Keratinocyte (primary cell): ENCODE measurements at regions not wholly inside any gene's neighbourhood (a gene's known extent, or its start where the extent isn't known, plus 50 kb on each side); places are given as distances from the start of the nearest gene placed in this dataset.

Experiments
- DNase-seq: peaks from one replicate; pipeline ENCODE4 v3.0.0-alpha.2; 2011; ENCODE audit warnings: low read depth, missing footprints, low spot score
- FAIRE-seq: peaks from 2 replicates; lab custom pipeline; 2011; peaks lifted over from hg19 to GRCh38; lab: Jason Lieb, UNC
- H2AFZ ChIP-seq: 2 replicates; pipeline ENCODE4 v1.6.0; 2012; ENCODE audit warnings: low read length, control low read depth, inconsistent platforms; ENCODE audit not compliant: control insufficient read depth
- H3K27ac ChIP-seq: 2 replicates; pipeline ENCODE4 v1.5.1; 2011; ENCODE audit warnings: low read length; ENCODE audit not compliant: control insufficient read depth, insufficient read depth
- H3K27me3 ChIP-seq: 3 replicates; pipeline ENCODE4 v1.6.0; 2011; ENCODE audit warnings: low read length; ENCODE audit not compliant: control insufficient read depth, insufficient read depth; ENCODE audit errors: extremely low read depth
- H3K36me3 ChIP-seq, 2 experiments: 2 replicates in 1 of 2; 3 replicates in 1 of 2; pipeline ENCODE4 v1.5.1; 2011; ENCODE audit warnings: low read length in 2 of 2, mild to moderate bottlenecking in 1 of 2; ENCODE audit not compliant: control insufficient read depth in 2 of 2, insufficient read depth in 2 of 2; ENCODE audit errors: extremely low read depth in 1 of 2
- H3K4me1 ChIP-seq: 3 replicates; pipeline ENCODE4 v1.5.1; 2011; ENCODE audit warnings: low read length; ENCODE audit not compliant: control insufficient read depth, insufficient read depth; ENCODE audit errors: extremely low read depth
- H3K4me2 ChIP-seq: 3 replicates; pipeline ENCODE4 v1.6.0; 2011; ENCODE audit warnings: low read depth, low read length; ENCODE audit not compliant: control insufficient read depth, insufficient read depth; ENCODE audit errors: extremely low read depth
- H3K4me3 ChIP-seq, 3 experiments: fragments of 200-600 bp in 1 of 3; sonication (generic) in 1 of 3; 2 replicates in 2 of 3; 3 replicates in 1 of 3; pipeline ENCODE4 v1.5.1; 2011 to 2016; ENCODE audit warnings: low read length in 3 of 3, mild to moderate bottlenecking in 3 of 3, control low read depth in 2 of 3, inconsistent platforms in 1 of 3, low read depth in 1 of 3, mixed read lengths in 1 of 3, mixed run types in 1 of 3, moderate library complexity in 1 of 3; ENCODE audit not compliant: control insufficient read depth in 2 of 3, insufficient read depth in 2 of 3; ENCODE audit errors: extremely low read depth in 1 of 3
- H3K79me2 ChIP-seq: 2 replicates; pipeline ENCODE4 v1.6.0; 2012; ENCODE audit warnings: low read length; ENCODE audit not compliant: control insufficient read depth, insufficient read depth
- H3K9ac ChIP-seq: 3 replicates; pipeline ENCODE4 v1.6.0; 2011; ENCODE audit warnings: low read length; ENCODE audit not compliant: control insufficient read depth, insufficient read depth; ENCODE audit errors: extremely low read depth
- H3K9me1 ChIP-seq: 3 replicates; pipeline ENCODE4 v1.6.0; 2011; ENCODE audit warnings: low read length; ENCODE audit not compliant: control insufficient read depth, insufficient read depth; ENCODE audit errors: extremely low read depth
- H3K9me3 ChIP-seq: 2 replicates; pipeline ENCODE4 v1.5.1; 2012; ENCODE audit warnings: low read depth, low read length; ENCODE audit not compliant: control insufficient read depth
- H4K20me1 ChIP-seq: 3 replicates; pipeline ENCODE4 v1.6.0; 2011; ENCODE audit warnings: low read length; ENCODE audit not compliant: control insufficient read depth, insufficient read depth; ENCODE audit errors: extremely low read depth
- EZH2 ChIP-seq: IDR thresholded peaks from one replicate; pipeline ENCODE4 v1.6.1; 2012; ENCODE audit warnings: inconsistent platforms, mild to moderate bottlenecking, low read length, moderate library complexity
- dilution Hi-C: fragments of 300-500 bp; cut with MboI; formaldehyde crosslinking; loops from one replicate; pipeline ENCODE4 v1.7.0; 2020; ENCODE audit warnings: low sequenced_read_pairs; ENCODE audit not compliant: extremely low pct_ligation_motif_present
- TF ChIP-seq, protein P1 (sequence below), 3 experiments: IDR thresholded peaks in 1 of 3; conservative IDR thresholded peaks in 1 of 3; optimal IDR thresholded peaks in 1 of 3; 2 replicates in 2 of 3; 3 replicates in 1 of 3; pipeline versions ENCODE3 to v1.5.1; 2011; ENCODE audit warnings: low read length in 3 of 3, mild to moderate bottlenecking in 3 of 3, moderate library complexity in 2 of 3, control low read depth in 1 of 3, inconsistent platforms in 1 of 3; ENCODE audit not compliant: insufficient read depth in 2 of 3; ENCODE audit errors: extremely low read depth in 1 of 3

DNA sequence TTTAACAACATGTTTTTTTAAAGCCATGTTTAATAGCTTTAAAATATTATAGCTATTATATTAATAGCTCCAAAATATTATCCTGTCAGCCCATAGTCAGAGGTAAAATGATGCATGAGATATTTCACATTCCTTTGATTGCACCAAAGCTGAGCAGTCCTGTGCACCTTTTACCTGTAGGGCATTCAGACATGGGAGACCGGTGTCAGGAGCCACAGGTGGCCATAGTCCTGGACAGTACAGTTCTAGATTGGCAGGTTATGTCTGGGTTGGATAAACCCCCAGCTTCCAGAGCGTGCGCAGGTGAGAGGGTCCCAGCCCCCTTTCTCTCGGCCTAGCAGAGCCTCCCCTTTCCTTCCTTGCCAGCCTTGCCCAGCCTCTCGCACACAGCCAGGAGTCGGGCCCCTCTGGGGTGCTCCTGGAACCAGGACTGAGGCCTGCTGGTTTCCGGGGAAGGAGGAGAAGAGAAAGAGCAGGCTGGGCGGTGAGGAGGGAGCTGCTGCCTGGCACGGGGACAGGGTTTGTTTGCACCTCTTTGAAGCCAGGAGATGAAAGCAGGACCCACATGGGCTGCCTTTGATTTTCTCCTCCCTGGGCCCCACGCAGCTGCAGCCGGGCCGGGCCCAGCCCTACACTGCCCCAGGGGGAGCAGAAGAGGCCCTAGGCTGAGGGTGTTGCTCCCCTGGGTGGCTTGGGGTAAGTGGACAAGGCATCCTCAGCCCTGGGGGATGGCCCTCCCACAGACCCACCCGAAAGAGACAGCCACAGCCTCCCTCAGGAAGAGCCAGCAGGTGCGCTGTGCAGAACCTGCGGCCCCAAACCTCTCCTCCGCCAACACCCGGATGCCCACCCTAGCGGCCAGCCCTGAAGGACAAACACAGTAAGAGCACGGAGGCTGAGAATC lies 75.2 kb upstream of the TARDBP start:
- Histone ChIP-seq H3K27ac (no peak overlapping the region), H4K20me1 (no peaks in the 10 kb centered on the region), H3K79me2 (no peaks in the 10 kb centered on the region), H3K9me1 (no peaks in the 10 kb centered on the region), H3K4me3 (no peak overlapping the region), H3K36me3 (no peaks in the 10 kb centered on the region), H3K4me1 (peaks cover 3% of the 10 kb centered on the region), H3K9me3 (no peaks in the 10 kb centered on the region), H3K27me3 (peaks cover under 1% of the 10 kb centered on the region), H2AFZ (no peak overlapping the region), H3K4me2 (no peak overlapping the region), H3K9ac (no peak overlapping the region)
- dilution Hi-C loops = no loop called here
- DNase-seq (no peak), FAIRE-seq (no peak)
- no peak for TF ChIP-seq EZH2
- TF ChIP-seq, protein P1, sequence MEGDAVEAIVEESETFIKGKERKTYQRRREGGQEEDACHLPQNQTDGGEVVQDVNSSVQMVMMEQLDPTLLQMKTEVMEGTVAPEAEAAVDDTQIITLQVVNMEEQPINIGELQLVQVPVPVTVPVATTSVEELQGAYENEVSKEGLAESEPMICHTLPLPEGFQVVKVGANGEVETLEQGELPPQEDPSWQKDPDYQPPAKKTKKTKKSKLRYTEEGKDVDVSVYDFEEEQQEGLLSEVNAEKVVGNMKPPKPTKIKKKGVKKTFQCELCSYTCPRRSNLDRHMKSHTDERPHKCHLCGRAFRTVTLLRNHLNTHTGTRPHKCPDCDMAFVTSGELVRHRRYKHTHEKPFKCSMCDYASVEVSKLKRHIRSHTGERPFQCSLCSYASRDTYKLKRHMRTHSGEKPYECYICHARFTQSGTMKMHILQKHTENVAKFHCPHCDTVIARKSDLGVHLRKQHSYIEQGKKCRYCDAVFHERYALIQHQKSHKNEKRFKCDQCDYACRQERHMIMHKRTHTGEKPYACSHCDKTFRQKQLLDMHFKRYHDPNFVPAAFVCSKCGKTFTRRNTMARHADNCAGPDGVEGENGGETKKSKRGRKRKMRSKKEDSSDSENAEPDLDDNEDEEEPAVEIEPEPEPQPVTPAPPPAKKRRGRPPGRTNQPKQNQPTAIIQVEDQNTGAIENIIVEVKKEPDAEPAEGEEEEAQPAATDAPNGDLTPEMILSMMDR (optimal IDR thresholded peaks at IDR 0.05 in 1 of 3, IDR thresholded peaks at IDR 0.05 in 1 of 3, conservative IDR thresholded peaks at IDR 0.05 in 1 of 3; ENCODE audit: extremely low read depth in 1 of 3, insufficient read depth in 2 of 3, low read length in 3 of 3) = no peak

DNA sequence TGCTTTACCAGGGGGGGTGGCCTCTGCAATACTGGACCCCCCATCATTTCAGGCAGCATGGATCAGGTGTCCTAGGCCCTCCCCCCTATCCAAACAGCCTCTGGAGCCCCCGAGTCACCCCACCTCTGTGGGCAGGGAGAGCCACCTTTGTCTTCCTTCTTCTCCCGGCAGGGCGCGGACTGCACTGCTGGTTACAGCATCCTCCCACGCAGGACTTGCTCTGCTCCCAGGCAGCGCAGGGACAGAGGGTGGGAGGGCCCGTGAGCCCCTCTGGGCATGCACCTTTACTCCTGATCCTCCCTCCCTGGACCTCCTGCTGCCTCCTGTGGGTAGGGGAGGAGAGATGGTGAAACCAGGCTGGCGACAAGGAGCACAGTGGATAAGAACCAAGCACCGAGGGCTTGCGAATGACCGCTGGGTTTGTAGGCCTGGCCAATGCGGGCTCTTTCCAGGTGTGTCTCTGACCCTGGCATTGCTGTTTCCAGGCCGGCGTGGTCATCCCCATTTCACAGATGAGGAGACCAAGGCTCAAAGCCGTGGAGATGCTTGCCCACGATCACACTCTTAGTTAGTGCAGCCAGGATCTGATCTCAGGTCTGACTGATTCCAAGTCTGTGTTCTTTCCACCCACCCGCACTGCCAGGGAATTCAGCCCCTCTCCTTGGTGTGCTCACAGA lies 73.6 kb upstream of the TARDBP start:
- H3K27ac ChIP-seq = no peak overlapping the region
- peaks cover 10% of the 10 kb centered on the region for H3K27me3 ChIP-seq
- no peaks in the 10 kb centered on the region for H3K9me1 ChIP-seq
- H3K4me3 ChIP-seq = no peak overlapping the region
- H3K4me2 ChIP-seq = no peak overlapping the region
- FAIRE-seq (no peak), DNase-seq (no peak)
- H3K9ac ChIP-seq = no peak overlapping the region
- peaks cover 4% of the 10 kb centered on the region for H3K4me1 ChIP-seq
- dilution Hi-C loops = no loop called here
- no peaks in the 10 kb centered on the region for H3K79me2 ChIP-seq
- H4K20me1 ChIP-seq = no peaks in the 10 kb centered on the region
- H3K9me3 ChIP-seq = no peaks in the 10 kb centered on the region
- no peak overlapping the region for H2AFZ ChIP-seq
- TF ChIP-seq, protein P1 (optimal IDR thresholded peaks at IDR 0.05 in 1 of 3, IDR thresholded peaks at IDR 0.05 in 1 of 3, conservative IDR thresholded peaks at IDR 0.05 in 1 of 3; ENCODE audit: extremely low read depth in 1 of 3, insufficient read depth in 2 of 3, low read length in 3 of 3) = no peak
- no peak for TF ChIP-seq EZH2
- H3K36me3 ChIP-seq = no peaks in the 10 kb centered on the region
